Neutrophil (primary cell): ENCODE measurements at regions not wholly inside any gene's neighbourhood (a gene's known extent, or its start where the extent isn't known, plus 50 kb on each side); places are given as distances from the start of the nearest gene placed in this dataset.

Experiments
- H3K27ac ChIP-seq: fragments of 200-600 bp; sonication (generic); 2 replicates; pipeline ENCODE4 v1.5.1; 2016; ENCODE audit warnings: mild to moderate bottlenecking, moderate library complexity
- H3K27me3 ChIP-seq: fragments of 200-600 bp; sonication (generic); 2 replicates; pipeline ENCODE4 v1.6.0; 2016; ENCODE audit warnings: mild to moderate bottlenecking
- H3K36me3 ChIP-seq: fragments of 200-600 bp; sonication (generic); 2 replicates; pipeline ENCODE4 v1.5.1; 2017
- H3K4me1 ChIP-seq, 2 experiments: fragments of 200-600 bp in 1 of 2; sonication (generic) in 1 of 2; 1 replicate in 1 of 2; 2 replicates in 1 of 2; pipeline versions ENCODE4 v1.5.1 to v1.6.1; 2013 to 2016; ENCODE audit warnings: low read depth in 1 of 2, low read length in 1 of 2, mild to moderate bottlenecking in 1 of 2, moderate library complexity in 1 of 2; ENCODE audit not compliant: control insufficient read depth in 1 of 2, insufficient read depth in 1 of 2
- H3K4me3 ChIP-seq, 2 experiments: fragments of 200-600 bp in 1 of 2; sonication (generic) in 1 of 2; 1 replicate in 1 of 2; 2 replicates in 1 of 2; pipeline ENCODE4 v1.5.1; 2013 to 2016; ENCODE audit warnings: low read depth in 1 of 2, low read length in 1 of 2, mild to moderate bottlenecking in 1 of 2, moderate library complexity in 1 of 2
- H3K9me3 ChIP-seq: fragments of 200-600 bp; sonication (generic); 2 replicates; pipeline ENCODE4 v1.5.1; 2016
- TF ChIP-seq, protein P1 (sequence below): fragments of 200-600 bp; sonication (generic); IDR thresholded peaks from 2 replicates; pipeline ENCODE4 v1.5.1; 2016; ENCODE audit warnings: antibody characterized with exemption

DNA sequence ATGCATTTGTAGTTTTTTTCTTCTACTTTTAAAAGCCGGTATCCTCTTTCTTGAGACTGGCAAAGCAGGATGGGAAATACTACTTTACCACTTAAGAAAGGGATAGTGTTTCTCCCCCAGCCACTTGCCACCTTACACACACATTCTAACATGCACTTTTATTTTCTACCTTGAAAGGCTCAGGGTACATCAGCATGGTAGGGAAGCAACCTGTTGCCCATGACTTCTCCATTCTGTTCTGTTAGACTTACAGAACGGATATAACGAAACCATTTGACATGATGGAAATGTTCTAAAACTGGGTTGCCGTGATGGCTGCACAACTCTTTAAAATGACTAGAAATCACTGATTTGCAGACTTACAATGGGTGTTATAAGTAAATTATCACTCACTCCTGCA lies 405.5 kb downstream of the SHQ1 start:
- no peaks in the 10 kb centered on the region for H3K27me3 ChIP-seq
- H3K4me1 ChIP-seq: peaks cover 83 to 90% of the 10 kb centered on the region in 2 experiments
- peak overlapping the region; percentile 44 to 84 for H3K4me3 ChIP-seq
- TF ChIP-seq, protein P1, sequence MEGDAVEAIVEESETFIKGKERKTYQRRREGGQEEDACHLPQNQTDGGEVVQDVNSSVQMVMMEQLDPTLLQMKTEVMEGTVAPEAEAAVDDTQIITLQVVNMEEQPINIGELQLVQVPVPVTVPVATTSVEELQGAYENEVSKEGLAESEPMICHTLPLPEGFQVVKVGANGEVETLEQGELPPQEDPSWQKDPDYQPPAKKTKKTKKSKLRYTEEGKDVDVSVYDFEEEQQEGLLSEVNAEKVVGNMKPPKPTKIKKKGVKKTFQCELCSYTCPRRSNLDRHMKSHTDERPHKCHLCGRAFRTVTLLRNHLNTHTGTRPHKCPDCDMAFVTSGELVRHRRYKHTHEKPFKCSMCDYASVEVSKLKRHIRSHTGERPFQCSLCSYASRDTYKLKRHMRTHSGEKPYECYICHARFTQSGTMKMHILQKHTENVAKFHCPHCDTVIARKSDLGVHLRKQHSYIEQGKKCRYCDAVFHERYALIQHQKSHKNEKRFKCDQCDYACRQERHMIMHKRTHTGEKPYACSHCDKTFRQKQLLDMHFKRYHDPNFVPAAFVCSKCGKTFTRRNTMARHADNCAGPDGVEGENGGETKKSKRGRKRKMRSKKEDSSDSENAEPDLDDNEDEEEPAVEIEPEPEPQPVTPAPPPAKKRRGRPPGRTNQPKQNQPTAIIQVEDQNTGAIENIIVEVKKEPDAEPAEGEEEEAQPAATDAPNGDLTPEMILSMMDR: no peak
- no peaks in the 10 kb centered on the region for H3K9me3 ChIP-seq
- H3K27ac ChIP-seq: peak overlapping the region; percentile 96
- peaks cover 21% of the 10 kb centered on the region for H3K36me3 ChIP-seq

DNA sequence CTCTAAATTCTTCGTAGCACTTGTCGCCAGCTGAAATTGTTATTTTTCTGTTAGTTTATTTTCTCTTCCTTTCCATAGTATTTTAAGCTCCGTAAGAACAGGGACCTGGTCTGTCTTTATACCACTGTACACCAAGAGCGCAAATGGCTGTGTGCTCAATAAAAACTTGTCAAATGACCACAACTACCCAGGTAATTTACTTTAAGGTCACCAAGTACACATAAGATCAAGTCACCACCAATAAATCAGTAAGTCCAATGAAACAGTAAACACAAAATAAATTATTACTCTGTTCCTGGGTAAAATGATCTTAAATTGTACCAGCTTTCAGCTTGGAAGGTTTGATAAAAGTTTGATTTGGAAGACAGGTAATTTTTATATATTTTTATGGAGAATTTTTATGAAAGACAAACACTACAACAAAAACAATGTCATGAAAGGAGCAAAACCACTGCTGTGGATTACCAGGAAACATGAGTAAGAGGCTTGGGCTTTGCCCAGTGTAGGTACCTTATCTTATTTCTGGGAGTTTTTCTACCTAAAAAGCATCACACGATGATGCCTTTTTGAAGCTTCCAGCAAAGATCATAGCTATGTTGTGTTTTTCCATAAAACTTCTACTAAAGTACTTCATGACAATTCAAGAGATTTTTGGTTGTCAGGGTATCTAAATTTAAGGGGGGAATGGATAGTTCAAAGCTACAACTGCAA lies 406.8 kb downstream of the SHQ1 start:
- Histone ChIP-seq H3K4me1 (peaks cover 87 to 89% of the 10 kb centered on the region in 2 experiments), H3K36me3 (peaks cover 24% of the 10 kb centered on the region), H3K27ac (peak overlapping the region; percentile 96)

DNA sequence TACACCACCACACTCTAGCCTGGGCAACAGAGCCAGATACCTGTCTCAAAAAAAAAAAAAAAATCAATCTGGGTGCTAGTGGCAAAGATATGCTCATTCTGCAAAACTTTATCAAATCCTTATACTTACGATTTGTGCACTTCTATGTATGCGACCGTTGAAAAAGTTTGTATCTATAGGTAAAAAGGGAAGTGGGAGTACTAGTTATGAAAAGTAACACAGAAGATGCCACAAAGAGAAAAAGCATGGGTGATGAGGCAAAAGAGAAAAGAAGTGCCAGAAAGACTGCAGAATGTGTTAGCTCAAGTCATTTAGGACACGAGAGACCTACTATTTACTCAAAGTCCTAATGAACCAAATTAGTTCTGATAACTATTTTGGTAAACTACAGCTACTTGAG lies 407.8 kb downstream of the SHQ1 start:
- Histone ChIP-seq H3K27me3 (no peaks in the 10 kb centered on the region), H3K9me3 (no peaks in the 10 kb centered on the region), H3K4me1 (peaks cover 80 to 88% of the 10 kb centered on the region in 2 experiments), H3K27ac (peak overlapping the region; percentile 96), H3K4me3 (no peak overlapping the region), H3K36me3 (peaks cover 24% of the 10 kb centered on the region)
- TF ChIP-seq, protein P1: no peak

More for the DNA sequence above, 406.8 kb downstream of the SHQ1 start:
- Histone ChIP-seq H3K27me3 (no peaks in the 10 kb centered on the region), H3K9me3 (no peaks in the 10 kb centered on the region), H3K4me3 (no peak overlapping the region)
- TF ChIP-seq, protein P1: no peak

DNA sequence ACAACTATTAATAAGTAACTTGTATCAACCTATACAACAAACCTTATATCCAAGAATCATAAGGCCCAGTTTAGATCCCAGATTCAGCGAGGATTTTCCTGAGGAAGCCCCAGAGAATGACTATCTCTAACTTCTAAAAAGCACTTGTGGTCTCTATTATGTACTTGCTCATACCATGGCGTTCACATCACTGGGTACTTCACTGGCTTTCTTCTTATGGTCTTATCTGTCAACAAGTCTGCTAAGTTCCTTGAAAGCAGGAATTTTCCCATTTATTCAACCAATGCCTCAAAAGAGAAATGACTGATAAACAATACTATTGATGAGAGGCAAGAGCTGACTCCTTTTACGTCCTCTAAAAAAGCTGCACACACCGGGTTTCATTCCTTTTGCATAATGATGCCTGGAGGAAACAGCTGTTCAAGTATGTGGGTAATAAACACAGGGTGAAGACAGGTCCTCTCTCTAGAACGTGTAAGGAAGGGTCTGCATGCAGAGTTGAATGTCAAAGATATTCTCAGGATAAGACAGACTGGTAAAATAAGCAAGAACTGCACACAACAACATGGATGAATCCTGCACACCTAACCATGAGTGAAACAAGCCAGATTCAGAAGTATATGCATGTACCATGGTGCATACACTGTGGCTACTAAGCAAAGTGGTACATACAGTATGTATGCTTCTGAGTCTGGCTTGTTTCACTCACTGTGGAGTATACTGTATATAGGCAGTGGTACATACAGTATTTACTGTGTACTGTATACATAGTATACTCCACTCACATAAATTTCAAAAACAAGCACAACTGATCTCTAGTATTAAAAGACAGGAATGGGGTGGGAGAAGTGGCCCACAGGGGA lies 408.7 kb downstream of the SHQ1 start:
- Histone ChIP-seq H3K4me3 (no peak overlapping the region), H3K4me1 (peaks cover 72 to 83% of the 10 kb centered on the region in 2 experiments), H3K27ac (peak overlapping the region; percentile 96), H3K9me3 (no peaks in the 10 kb centered on the region), H3K36me3 (peaks cover 24% of the 10 kb centered on the region), H3K27me3 (no peaks in the 10 kb centered on the region)
- TF ChIP-seq, protein P1: no peak

DNA sequence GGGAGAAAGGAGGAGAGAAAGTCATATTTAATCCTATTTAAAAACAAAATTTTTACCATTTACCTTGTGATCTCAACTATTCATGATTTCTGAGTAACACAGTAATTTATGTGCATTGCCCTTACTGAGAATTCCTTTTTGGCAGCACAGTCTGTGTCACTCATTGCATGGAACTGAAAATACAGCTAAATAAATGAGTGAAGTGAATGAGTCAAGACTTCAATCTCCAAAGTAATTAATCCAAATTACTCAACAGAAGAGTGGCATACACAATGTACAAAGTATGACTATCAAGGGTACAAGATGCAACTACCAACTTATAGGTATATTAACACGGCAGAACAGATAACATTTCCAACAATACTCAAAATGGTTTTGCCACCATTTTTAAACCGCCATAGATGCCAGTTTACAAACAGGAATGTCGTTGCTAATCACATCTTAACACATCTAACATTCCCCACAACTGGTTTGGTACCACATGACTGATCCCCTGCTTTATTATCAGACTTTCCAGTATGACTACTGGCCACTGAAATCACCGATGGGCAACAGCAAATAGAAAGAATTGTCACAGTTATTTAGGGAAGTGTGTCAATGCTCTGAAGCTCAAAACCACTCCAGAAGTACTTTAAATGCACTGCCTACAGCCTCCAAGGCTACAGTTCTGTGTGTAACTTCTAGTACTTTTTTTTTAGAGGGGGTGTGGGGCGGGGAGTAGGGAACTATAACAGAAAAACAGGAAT lies 410.4 kb downstream of the SHQ1 start:
- H3K27ac ChIP-seq: peak overlapping the region; percentile 48
- TF ChIP-seq, protein P1: no peak
- H3K4me1 ChIP-seq: peaks cover 68 to 83% of the 10 kb centered on the region in 2 experiments
- H3K4me3 ChIP-seq: no peak overlapping the region
- no peaks in the 10 kb centered on the region for H3K9me3 ChIP-seq
- H3K27me3 ChIP-seq: no peaks in the 10 kb centered on the region
- H3K36me3 ChIP-seq: peaks cover 24% of the 10 kb centered on the region
